Activated CD4-positive, CD25-positive, alpha-beta regulatory T cell treated with anti-CD3 and anti-CD28 coated beads, Interleukin-2, amount 50 U/mL, for 16 hours (primary cell): ENCODE measurements at regions not wholly inside any gene's neighbourhood (a gene's known extent, or its start where the extent isn't known, plus 50 kb on each side); places are given as distances from the start of the nearest gene placed in this dataset.
"Not testable (repeated sequence)": the region's sequence is repeated elsewhere in the genome, so short reads cannot be mapped to it uniquely, and the experiment has no call there.

Experiments used
- DNase-seq: peaks from one replicate; pipeline ENCODE4 v3.0.0-alpha.2; 2020; ENCODE audit warnings: low read depth, low spot score

GRCh38 chr14:105867961-105868599, 341.7 kb downstream of the TMEM121 start:
- DNase-seq = no peak

DNA sequence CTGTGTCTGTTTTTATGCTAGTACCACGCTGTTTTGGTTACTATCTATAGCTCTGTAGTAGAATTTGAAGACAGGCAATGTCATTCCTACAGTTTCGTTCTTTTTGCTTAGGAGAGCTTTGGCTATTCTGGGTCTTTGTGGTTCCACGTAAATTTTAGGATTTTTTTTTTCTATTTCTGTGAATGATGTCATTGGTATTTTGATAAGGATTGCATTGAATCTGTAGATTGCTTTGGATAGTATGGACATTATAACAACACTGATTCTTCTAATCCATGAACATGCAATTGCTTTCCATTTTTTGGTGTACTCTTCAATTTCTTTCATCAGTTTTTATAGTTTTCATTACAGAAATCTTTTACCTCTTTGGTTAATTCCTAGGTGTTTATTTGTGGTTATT, 345.2 kb downstream of the TMEM121 start:
- no peak for DNase-seq

GRCh38 chr14:105873870-105874512, 347.6 kb downstream of the TMEM121 start:
- no peak for DNase-seq

DNA sequence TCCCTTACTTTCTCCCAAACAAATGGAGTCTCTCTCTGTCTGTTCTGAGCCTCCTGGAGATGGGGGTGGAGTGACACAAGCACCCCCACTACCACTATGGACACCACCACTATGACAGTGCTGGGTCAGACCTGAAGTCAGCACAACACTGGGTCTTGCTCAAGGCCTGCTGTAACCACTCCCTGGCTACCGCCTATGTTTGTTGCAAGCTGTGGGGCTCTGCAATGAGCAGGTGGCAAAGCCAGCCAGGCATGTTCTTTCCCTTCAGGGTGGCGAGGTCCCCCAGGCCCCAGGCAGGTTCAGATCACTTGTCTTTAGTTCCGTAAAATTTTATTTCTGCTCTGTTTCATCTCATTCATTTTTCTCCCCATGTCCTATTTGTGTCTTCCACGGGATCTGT, 349.8 kb downstream of the TMEM121 start:
- no peak for DNase-seq

- DNase-seq = no peak
These were observed 350.4 kb downstream of the TMEM121 start for GRCh38 chr14:105876829-105877228.

DNA sequence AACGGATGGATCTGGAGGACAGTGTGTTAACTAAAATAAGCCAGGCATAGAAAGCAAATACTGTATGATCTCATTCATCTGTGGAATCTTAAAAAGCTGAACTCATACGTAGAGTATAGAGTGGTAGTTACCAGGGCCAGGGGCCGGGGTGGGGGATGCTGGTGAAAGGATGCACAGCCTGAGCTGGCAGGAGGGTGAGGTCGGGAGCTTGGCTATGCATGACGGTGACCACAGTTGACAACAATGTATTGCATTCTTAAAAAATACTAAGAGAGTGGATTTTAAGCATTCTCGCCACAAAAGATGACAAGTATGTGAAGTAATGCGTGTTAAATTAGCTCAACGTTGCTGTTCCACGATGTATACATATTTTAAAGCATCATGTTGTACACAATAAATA, 351.3 kb downstream of the TMEM121 start:
- no peak for DNase-seq

GRCh38 chr14:105878125-105878524, 351.7 kb downstream of the TMEM121 start:
- no peak for DNase-seq

DNA sequence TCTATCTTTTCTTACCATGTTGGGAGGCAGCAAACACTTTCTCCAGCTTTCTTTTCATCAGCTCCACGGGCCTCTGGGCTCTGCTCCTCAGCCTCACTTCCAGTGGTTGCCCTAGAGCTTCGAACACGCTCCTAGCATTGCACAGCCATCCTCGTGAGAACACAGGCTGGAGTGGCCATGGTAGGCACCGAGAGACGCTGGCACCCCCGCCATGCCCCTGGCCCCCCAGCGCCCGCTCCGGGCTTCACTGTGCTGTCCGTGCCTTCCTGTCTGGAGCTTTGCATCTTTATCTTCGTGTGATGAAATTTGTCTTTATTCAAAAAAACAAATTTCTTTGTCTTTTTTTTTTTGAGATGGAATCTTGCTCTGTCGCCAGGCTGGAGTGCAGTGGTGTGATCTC, 352.2 kb downstream of the TMEM121 start:
- no peak for DNase-seq

- DNase-seq = no peak
These were observed 353.1 kb downstream of the TMEM121 start for GRCh38 chr14:105879503-105879866.

DNA sequence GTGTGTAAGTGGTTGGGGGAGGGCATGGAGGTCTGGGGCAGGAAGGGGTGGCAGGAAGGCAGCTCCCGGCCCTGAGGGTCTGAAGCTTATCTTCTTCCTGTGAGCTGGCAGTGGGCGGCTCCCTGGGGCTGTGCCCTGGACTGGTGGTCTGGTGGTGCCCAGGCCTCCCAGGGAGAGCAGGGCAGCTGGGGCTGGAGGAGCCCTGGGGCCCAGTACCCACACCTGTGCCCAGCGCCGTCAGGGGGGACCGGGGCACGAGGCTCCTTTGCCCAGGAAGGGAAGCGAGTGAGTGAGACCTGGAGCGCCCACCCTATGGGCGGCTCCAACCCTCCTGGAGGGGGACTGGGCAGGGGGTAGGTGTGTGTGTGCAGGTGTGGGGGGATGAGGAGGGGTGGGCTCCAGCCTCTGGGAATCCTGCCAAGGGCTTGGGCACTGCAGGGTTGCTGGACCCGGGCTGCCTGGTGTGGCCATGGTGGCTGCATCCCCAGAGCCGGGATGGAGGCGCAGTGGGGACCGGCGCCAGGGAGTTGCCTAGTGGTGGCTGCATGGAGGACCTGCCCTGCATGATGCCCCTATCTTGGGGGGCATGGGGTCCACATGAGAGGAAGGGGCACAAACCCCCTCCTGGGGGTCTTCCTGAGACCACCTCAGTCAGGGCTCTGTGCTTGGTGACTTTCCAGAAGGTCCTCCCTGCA, 353.6 kb downstream of the TMEM121 start:
- no peak for DNase-seq

DNA sequence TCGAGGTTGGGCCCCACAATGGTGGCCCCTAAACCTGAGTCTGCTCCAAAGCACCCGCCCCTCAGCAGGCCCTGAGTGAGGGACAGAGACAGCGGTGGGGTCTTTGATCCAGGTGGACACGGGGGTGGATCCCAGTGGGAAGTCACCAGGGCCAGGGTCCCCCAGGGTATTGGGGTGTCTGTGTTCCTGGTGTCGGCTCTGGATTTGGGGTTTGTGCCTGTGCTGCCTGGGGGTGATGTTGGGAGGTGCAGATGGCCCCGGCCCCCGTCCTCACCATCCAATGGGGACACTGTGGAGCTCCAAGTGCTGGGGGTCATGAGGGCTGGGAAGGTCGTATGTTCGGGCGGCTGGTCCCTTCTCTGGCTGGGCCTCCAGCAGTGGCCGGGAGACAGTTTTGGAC, 354.2 kb downstream of the TMEM121 start:
- DNase-seq = no peak

DNA sequence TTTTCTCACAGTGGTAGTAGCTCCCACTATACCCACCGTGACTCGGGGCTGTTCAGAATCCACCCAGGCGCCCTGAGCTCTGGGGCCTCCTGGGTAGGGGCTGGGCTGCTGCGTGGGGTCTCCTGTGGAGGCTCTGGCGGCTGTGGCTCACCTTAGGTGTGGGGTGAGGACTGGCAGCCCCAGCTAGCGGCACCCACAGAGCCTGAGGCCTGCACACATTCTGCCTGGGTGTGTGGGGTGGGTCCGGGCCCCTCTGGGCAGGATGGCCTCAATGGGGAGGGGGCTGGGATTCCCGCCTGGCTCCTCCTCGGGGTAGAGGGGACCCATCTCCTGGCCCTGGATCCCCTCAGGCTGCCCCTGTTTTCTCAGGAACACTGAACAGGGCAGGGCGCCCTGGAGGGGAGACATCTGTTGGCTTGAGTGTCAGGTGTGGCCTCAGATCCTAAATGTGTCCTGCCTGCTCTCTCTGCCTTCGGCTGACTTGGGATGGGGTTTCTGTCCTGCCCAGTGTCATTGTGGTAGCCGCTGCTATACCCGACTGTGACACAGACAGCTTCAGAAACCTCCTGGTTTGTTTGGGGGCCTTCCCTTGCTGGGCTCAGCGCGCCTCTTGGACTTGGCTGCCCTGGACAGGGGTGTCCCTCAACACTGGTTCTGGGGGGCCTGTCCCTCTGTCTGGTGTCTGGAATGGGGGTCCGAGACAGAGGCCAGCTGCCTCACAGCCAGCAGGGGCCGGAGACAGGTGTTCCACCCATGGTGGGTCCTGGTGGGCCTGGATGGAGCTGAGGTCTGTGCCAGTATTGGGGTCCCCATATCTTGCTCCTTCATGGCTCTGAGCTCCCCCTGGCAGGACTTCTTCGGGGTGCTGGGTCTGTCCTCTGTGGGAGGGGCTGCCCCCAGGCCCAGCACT, 354.9 kb downstream of the TMEM121 start:
- DNase-seq = no peak

DNA sequence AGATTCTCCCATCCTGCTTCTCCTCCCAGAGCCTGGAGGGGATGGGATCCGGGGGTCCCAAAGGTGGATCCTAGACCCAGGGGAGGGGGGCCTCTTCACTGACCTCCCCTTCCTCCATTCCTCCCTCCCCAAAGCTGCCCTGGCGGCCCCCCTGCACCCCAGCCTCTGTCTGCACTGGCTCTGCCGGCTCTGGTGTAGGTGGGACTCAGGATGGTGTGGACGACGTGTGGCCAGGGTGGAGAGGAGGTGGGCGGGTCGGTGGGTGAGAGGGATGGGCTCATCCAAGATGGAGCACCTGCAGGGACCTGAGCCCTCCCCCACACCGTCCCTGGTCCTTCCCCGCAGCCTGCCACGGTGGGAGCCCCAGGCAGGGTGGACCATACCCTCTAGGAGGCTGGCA, 355.6 kb downstream of the TMEM121 start:
- DNase-seq = not testable (repeated sequence)

- DNase-seq = no peak
These were observed 356.2 kb downstream of the TMEM121 start for GRCh38 chr14:105882626-105883025.

DNA sequence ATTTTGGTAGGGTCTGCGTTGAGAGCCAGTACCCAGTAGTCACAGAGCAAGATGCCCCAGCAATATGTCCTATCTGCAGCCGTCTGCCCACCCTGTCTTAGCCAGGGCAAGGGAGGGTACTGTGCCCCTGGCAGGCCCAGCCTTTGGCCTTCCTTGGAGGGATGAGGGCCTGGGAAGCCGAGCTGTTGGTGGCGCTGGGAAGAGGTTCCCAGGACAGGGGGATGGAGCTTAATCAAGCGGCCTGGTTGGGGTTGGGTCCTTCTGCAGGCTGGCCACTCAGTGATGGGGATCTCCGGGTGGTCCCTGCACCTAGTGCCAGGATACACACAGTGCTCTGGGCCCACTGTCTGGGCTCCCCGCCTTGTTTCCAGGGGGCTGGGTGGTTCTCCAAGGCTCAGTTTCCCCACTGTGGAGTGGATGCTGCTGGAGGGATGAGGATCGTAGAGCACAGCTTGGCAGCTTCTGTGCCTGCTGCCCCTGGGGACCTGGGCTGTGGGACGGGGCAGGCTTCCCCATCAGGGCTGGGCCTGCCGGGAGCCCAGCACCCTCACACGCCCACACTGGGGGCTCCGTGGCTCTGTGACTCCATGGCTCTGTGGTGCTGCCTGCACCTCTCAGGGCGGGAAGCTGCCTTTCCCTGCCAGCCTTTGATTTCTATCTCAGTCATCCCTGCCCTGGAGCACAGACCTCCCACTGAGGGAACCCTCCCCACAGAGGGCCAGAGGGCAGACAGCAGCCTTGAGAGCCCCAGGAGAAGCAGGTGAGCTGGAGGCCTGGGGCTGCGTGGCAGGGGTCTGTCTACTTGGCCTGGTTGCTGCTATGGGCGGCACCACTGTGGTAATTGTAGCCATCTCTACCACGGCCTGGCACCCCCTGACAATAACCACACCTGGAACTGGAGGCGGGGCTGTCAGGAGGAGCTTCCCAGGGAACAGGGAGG, 357.0 kb downstream of the TMEM121 start:
- DNase-seq = no peak

DNA sequence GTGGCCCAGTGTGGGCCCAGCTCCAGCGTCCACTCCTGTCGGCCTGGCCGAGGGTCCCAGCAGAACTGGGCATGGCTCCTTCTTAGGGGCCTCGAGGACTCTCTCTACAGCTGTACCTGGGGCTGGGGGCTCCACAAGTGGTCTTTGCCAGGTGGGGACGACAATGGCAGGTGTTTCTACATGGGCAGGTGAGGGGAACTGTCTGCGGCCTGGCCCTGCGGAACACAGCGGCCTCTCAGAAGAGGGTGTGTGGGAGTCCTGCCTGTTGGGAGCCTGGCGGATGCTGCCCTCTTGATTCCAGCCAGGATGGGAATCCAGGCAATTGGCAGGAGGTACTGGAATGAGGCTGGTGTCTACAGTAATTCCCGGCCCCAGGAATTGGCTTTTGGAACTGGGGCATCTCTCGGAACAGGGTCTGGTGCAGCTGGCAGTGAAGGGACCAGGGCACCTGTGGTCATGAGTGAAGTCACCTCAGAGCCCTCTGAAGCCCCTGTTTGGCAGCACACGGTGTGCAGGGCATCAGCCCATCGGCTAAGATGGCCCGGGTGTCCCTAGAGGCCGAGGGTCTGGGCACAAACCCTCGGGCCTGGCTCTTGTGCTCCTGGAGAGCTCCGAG, 357.9 kb downstream of the TMEM121 start:
- not testable (repeated sequence) for DNase-seq

GRCh38 chr14:105884808-105885281, 358.5 kb downstream of the TMEM121 start:
- DNase-seq = no peak

GRCh38 chr14:105885561-105886320, 359.4 kb downstream of the TMEM121 start:
- no peak for DNase-seq

- not testable (repeated sequence) for DNase-seq
These were observed 360.4 kb downstream of the TMEM121 start for GRCh38 chr14:105886791-105887191.

DNA sequence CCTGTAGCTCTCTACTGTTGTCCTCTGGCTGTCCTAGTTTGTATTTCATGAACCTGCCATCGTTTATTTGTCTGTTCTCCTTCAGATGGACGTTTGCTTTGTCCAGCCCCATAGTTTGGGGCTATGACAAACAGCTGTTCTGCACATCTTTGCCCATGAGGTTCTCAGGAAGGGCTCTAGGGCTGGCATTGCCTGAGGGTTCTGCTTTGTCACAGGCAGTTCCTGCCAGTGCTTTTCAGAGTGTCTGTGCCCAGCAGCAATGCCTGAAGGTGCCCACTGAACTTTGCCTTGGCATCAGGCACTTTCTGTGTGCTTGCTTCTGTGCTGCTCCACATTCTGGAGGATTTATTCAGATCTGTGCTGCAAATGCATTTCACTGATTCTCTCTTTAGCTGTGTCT, 361.3 kb downstream of the TMEM121 start:
- DNase-seq = no peak
